Parathyroid adenoma (tissue), 2 donors: ENCODE measurements at regions not wholly inside any gene's neighbourhood (a gene's known extent, or its start where the extent isn't known, plus 50 kb on each side); places are given as distances from the start of the nearest gene placed in this dataset.

ENCODE experiments used
- H2AFZ ChIP-seq: fragments of 300-600 bp; sonication (generic); one replicate; pipeline ENCODE4 v1.7.0; 2017; ENCODE audit warnings: antibody characterized with exemption, mild to moderate bottlenecking
- H3K27ac ChIP-seq: fragments of 300-600 bp; sonication (generic); one replicate; pipeline ENCODE4 v1.7.0; 2017
- H3K27me3 ChIP-seq: fragments of 300-600 bp; sonication (generic); one replicate; pipeline ENCODE4 v1.7.0; 2017; ENCODE audit warnings: low read length; ENCODE audit not compliant: control insufficient read depth, insufficient read depth
- H3K36me3 ChIP-seq: fragments of 300-600 bp; sonication (generic); one replicate; pipeline ENCODE4 v1.7.0; 2017; ENCODE audit warnings: low read length; ENCODE audit not compliant: control insufficient read depth, insufficient read depth
- H3K4me1 ChIP-seq: fragments of 300-600 bp; sonication (generic); one replicate; pipeline ENCODE4 v1.7.0; 2017; ENCODE audit warnings: control low read depth
- H3K4me2 ChIP-seq: fragments of 300-600 bp; sonication (generic); one replicate; pipeline ENCODE4 v1.7.0; 2017; ENCODE audit warnings: low read length
- H3K4me3 ChIP-seq: fragments of 300-600 bp; sonication (generic); one replicate; pipeline ENCODE4 v1.7.0; 2017; ENCODE audit warnings: low read depth, low read length
- H3K79me2 ChIP-seq: fragments of 300-600 bp; sonication (generic); one replicate; pipeline ENCODE4 v1.7.0; 2017; ENCODE audit warnings: control low read depth
- H3K9ac ChIP-seq: fragments of 300-600 bp; sonication (generic); one replicate; pipeline ENCODE4 v1.7.0; 2017; ENCODE audit warnings: mild to moderate bottlenecking
- H3K9me3 ChIP-seq: fragments of 300-600 bp; sonication (generic); one replicate; pipeline ENCODE4 v1.7.0; 2017; ENCODE audit warnings: low read length; ENCODE audit not compliant: control insufficient read depth
- TF ChIP-seq, protein P1 (sequence below): fragments of 300-600 bp; sonication (generic); IDR thresholded peaks from one replicate; pipeline ENCODE4 v1.7.0; 2017; ENCODE audit warnings: antibody characterized with exemption, mild to moderate bottlenecking
- donor health status: primary hyperparathyroidism.

DNA sequence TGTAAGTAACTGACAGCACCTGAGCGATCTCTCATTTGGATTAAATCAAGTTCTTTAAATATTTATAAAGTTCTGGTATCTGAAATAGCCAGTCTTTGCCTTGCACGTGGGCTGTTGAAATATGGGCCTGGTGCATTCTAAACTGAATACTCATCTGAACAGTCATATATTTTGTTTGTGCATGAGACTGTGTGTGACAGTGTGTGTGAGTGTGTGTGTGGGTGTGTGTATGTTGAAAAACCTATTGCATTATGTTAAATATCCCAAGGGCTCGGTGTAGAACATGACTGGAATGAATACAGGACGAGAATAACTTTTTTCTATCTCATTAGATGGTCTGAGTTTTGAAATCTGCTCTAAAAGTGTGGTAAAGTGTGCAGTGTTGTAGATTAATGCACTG, 82.4 kb upstream of the TOX3 start:
- H3K36me3 ChIP-seq = no peaks in the 10 kb centered on the region
- H3K9ac ChIP-seq = no peak overlapping the region
- no peaks in the 10 kb centered on the region for H3K79me2 ChIP-seq
- H3K4me1 ChIP-seq = no peaks in the 10 kb centered on the region
- no peak overlapping the region for H3K4me3 ChIP-seq
- TF ChIP-seq, protein P1, sequence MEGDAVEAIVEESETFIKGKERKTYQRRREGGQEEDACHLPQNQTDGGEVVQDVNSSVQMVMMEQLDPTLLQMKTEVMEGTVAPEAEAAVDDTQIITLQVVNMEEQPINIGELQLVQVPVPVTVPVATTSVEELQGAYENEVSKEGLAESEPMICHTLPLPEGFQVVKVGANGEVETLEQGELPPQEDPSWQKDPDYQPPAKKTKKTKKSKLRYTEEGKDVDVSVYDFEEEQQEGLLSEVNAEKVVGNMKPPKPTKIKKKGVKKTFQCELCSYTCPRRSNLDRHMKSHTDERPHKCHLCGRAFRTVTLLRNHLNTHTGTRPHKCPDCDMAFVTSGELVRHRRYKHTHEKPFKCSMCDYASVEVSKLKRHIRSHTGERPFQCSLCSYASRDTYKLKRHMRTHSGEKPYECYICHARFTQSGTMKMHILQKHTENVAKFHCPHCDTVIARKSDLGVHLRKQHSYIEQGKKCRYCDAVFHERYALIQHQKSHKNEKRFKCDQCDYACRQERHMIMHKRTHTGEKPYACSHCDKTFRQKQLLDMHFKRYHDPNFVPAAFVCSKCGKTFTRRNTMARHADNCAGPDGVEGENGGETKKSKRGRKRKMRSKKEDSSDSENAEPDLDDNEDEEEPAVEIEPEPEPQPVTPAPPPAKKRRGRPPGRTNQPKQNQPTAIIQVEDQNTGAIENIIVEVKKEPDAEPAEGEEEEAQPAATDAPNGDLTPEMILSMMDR = no peak
- H3K4me2 ChIP-seq = no peak overlapping the region
- H2AFZ ChIP-seq = no peak overlapping the region
- H3K27me3 ChIP-seq = no peaks in the 10 kb centered on the region
- no peaks in the 10 kb centered on the region for H3K9me3 ChIP-seq
- no peak overlapping the region for H3K27ac ChIP-seq

DNA sequence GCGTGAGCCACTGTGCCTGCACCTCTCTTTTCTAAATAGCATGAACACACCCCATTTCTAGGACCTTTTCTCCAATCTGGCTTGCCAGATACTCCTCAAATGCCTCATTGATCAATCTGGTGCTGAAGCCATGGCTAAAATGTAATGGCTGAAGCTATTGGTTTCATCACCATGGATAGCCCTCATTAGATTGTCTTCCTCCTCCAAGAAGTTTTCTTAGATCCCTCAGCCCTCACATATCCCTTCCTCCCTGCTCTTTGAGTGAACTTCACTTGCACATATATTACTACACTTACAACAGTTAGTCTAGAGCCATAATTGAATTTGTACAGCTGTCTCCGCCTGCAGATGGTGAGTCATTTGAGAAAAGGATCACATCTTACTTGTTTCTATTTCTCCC, 77.9 kb upstream of the TOX3 start:
- H3K4me2 ChIP-seq = no peak overlapping the region
- TF ChIP-seq, protein P1 = no peak
- no peak overlapping the region for H2AFZ ChIP-seq
- no peaks in the 10 kb centered on the region for H3K79me2 ChIP-seq
- no peaks in the 10 kb centered on the region for H3K9me3 ChIP-seq
- no peaks in the 10 kb centered on the region for H3K27me3 ChIP-seq
- no peaks in the 10 kb centered on the region for H3K4me1 ChIP-seq
- no peak overlapping the region for H3K9ac ChIP-seq
- no peak overlapping the region for H3K4me3 ChIP-seq
- H3K27ac ChIP-seq = no peak overlapping the region
- no peaks in the 10 kb centered on the region for H3K36me3 ChIP-seq

- Histone ChIP-seq H3K4me2 (no peak overlapping the region), H3K36me3 (no peaks in the 10 kb centered on the region), H3K27ac (no peak overlapping the region), H3K4me1 (no peaks in the 10 kb centered on the region), H3K27me3 (no peaks in the 10 kb centered on the region), H3K9ac (no peak overlapping the region), H2AFZ (no peak overlapping the region), H3K4me3 (no peak overlapping the region), H3K79me2 (no peaks in the 10 kb centered on the region), H3K9me3 (no peaks in the 10 kb centered on the region)
- TF ChIP-seq, protein P1 = no peak
Measured at GRCh38 chr16:52621651-52622050, 74.7 kb upstream of the TOX3 start.

DNA sequence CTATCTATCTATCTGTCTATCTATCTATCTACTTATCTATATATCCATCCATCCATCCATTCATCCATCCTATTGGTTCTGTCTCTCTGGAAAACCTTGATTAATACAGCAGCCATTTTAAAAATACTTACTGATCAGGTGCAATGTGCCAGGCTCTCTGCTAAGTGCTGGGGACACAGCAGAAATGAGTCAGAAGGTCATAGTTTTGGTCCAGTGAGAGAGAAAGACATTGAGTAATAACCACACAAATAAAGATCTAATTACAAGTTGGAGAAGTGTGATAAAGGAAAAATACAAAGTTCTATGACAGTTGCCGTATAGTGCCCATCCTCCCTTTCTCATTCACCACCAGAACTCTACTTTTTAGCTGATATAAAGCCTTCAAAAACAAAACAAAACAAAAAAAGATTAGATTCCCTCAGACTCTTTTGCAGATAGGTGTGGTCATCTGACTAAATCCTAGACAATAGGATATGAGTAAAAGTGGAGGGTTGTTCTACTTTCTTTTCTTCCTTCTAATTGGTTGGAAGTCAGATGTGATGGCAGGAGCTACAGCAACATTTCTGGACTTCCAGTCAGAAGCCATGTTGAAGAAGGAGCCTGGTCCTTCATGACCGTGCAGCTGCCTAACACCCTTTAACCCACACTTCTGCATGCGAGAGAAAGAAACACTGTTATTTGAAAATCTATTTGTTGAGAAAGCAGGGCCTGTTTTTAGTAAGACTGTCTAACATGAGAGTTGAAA, 72.0 kb upstream of the TOX3 start:
- no peaks in the 10 kb centered on the region for H3K4me1 ChIP-seq
- no peaks in the 10 kb centered on the region for H3K9me3 ChIP-seq
- no peak overlapping the region for H3K4me2 ChIP-seq
- no peak overlapping the region for H2AFZ ChIP-seq
- no peaks in the 10 kb centered on the region for H3K79me2 ChIP-seq
- no peaks in the 10 kb centered on the region for H3K36me3 ChIP-seq
- no peaks in the 10 kb centered on the region for H3K27me3 ChIP-seq
- H3K9ac ChIP-seq = no peak overlapping the region
- TF ChIP-seq, protein P1 = no peak
- H3K27ac ChIP-seq = no peak overlapping the region
- H3K4me3 ChIP-seq = no peak overlapping the region

- TF ChIP-seq, protein P1 = no peak
- Histone ChIP-seq H3K27me3 (no peaks in the 10 kb centered on the region), H3K9ac (no peak overlapping the region), H2AFZ (no peak overlapping the region), H3K27ac (no peak overlapping the region), H3K79me2 (no peaks in the 10 kb centered on the region), H3K4me3 (no peak overlapping the region), H3K9me3 (no peaks in the 10 kb centered on the region), H3K4me2 (no peak overlapping the region), H3K36me3 (no peaks in the 10 kb centered on the region), H3K4me1 (no peaks in the 10 kb centered on the region)
Measured at GRCh38 chr16:52617591-52617990, 70.6 kb upstream of the TOX3 start.
